ENCODE measurements at regions not wholly inside any gene's neighbourhood (a gene's known extent, or its start where the extent isn't known, plus 50 kb on each side); places are given as distances from the start of the nearest gene placed in this dataset.

DNA sequence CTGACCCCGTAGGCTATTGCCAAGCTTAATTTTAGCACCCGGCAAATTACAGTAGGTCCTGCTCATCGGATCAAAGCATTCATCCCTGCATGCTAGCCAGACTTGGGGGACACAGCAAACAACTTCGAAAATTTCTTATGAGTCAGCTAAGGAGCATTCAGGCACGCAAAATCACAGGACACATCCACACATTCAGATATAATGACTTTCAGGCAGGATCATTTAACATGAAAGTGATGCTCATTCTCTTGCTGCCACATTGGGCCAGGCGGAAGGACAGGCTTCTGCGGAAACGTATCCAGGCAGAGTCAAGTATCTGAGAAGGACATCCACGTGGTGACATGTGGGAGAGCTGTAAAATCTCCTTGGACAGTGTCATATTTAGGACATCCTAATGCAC is 474.0 kb upstream of the NRP1 start:
- DNase-seq, result no peak

DNA sequence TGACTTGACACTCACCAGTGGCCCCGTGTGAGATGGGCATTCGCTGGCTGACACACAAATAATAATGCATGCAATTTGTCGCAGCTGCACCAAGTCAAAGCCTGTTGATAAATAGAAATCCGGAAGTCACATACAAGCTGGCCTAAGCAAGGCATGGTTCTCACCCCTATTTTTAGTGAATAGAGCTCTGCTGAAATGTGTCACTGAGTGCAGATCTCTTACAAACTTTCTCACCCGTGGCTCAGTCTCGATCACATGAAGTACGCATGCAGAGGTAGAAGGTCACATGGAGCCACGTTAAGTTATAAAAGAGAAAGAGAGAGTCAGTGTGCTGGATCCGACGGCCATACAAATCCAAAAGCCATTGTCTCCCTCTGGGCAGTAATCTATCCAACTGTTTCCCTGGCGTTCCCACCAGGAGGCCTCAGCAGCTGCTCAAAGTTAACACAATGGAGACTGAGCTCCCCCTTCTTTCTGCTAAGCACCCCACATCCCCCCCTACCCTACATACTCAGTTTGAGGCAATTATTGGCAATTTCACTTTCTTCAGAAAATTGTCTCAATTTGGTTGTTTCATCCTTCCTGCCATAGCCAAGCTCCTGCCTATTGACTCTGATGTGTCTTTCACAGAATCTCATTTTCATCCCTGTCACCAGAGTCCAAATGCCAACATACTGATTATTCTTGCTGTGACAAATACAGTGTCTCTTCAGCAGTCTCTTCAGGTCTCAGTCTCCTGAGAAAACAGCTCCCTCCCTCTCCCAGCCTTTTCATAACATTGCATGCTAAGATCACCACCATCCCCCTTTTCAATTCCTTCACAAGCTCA is 473.3 kb upstream of the NRP1 start:
- no peak for DNase-seq

DNA sequence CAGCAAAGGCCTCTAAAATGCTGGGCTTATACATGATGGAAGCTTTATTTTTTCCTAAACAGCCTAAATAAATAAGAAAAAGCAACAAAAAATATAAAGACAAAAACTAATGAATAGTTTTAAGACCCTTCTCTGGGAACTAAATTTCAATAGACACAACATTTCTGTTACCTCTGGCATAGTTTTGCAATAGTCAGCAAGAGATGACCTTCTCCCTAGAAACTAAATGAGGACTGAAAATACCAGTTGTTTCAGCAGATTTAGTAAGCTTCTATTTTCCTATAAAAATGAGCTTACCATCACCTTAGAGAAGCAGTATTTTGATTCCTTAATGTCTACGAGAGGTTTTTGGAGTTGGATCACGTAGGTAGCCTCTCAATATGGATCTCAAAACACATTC is 471.4 kb upstream of the NRP1 start:
- DNase-seq, result no peak

DNA sequence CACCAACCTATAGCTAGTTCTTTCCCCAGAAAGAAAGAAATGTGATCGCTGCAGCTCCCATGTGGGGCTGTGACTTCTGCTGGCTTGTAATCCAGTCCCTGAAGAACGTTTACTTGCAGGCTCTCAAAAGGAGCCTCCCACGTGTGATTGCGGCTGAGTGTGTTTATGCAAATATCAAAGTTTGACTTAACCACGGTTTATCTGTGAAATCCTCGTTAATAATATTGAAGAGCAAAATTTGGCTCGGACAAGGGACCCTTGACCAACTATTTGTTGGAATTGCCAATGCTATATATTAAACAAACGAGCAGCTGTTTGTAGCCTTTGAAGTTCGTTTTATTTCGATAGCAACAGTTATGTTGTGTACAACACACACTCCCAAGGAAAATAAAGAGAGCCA is 470.1 kb upstream of the NRP1 start:
- peak; percentile 7 for DNase-seq

DNA sequence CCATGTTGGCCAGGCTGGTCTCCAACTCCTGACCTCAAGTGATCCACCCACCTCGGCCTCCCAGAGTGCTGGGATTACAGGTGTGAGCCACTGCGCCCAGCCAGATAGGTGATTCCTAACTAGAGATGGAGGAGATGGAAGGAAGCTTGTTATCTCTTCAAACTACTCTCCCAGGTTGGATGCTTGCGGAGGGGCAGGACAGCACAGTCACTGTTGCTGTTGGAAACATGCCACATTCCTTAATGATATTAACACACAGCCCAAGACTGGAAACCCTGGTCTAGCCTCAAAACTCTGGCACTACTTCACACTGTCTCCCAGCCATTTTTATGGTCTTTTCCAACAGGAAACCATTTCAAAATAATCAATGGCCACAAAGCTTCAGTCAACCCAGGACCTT is 468.8 kb upstream of the NRP1 start:
- DNase-seq, result peak; percentile 60

DNA sequence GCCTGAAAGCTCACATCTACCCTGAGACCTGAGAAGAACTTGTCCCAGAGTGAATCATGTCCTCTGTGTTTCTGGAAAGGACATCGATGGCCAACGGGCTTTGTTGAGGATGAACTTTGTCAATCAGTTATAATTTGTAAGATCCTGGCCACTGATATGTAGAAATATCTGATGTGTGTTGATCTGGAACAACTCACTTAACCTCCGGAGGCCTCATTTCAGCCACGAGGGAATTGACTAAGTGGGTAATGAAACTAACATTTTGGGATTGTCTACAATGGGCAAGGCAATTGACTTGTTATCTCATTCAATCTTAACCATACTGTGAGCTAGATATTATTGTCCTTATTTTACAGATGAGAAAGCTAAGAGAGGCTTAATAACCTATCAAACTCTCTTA is 468.1 kb upstream of the NRP1 start:
- DNase-seq, result no peak

DNA sequence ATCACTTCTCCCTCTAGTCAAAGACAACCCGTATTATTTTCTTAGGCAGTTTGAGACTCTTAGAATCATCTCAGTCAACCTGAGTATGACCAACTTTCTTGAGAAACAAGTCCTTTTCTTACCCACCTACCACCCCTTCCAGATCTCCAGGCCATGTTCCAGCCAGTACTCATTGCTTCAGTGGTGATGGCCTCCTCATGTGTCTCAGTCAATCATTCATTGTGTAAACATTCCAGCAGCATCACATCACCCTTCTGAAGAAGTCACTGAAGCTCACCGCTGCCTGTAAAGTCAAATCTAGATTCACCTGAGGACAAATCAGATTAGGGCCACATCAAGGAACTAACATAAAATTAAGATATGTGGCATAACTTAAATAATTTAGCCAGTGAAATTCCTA is 467.2 kb upstream of the NRP1 start:
- peak; percentile 79 for DNase-seq

DNA sequence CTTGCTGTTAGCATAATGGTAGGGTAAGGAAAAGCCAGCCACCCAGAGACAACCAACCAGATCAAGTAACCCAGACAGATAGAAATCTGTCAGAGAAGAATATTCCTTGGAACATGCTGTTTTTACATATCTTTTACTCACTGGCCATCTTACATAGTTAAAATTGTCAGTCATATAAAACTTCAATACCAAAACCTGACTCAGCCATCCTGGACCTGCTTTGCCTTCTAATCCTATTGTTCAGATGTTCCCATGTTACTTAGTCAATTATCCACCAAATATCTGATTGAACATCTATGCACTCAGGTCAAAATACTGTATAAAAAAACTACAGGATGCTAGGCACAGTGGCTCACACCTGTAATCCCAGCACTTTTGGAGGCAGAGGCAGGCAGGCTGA is 466.5 kb upstream of the NRP1 start:
- DNase-seq, result no peak

DNA sequence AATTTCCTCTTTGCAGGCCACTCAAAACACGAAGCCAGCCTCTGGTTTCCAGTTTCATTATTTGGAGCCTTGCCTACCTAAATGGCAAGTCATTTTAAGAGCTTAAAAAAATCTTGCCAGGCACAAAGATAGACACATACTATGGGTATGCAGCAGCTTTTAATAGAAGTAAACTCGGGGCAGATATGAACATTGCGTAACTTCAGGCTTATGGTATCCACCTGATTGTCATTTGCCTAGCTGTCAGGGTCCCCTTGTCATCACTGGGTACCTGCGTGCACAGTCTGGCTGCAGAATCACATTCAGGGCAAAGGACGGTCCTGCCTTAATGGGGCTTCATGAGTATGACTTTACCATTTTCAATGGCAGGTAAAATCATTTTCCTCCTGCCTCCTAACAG is 466.1 kb upstream of the NRP1 start:
- DNase-seq, result no peak

DNA sequence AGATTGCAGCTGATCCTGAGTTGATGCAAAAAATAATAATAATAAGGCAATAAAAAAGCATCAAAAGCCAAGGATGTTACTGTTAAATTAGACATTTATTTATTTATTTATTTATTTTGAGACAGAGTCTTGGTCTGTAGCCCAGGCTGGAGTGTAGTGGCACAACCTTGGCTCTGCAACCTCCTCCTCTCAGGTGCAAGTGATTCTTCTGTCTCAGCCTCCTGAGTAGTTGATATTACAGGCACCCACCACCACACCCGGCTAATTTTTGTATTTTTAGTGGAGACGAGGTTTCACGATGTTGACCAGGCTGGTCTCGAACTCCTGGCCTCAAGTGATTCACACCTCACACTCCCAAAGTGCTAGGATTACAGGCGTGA is 465.5 kb upstream of the NRP1 start:
- DNase-seq, result no peak

DNA sequence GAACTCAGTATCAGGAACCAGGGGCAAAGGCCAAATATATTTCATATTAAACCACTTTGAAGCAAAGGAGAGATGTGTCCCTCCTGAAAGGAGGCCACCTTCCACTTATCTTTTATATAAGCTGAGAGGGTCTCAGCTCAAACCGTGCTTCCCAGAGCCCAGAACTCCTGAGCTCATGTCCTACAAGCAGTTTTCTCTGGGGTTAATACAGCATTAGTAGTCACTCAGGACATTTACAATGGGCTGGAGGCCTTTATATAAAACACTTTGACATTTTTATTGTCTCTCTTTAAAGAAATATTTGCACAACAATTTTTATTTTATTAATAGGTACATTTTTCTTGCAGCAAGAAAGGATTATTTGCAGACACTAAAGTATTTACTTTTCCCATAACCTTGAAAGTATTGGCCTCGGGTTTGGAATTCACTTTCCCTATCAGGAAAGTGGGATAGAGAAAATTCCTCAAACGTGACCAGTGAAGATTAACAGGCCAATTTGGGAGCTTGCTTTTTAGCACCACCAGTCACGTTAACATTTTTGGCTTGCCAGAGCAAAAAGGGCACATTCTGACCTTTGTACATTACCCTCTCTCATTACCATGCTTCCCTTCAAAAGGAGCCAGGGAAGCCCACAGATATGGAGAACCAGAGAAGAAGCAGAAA is 464.9 kb upstream of the NRP1 start:
- DNase-seq, result peak; percentile 57

DNA sequence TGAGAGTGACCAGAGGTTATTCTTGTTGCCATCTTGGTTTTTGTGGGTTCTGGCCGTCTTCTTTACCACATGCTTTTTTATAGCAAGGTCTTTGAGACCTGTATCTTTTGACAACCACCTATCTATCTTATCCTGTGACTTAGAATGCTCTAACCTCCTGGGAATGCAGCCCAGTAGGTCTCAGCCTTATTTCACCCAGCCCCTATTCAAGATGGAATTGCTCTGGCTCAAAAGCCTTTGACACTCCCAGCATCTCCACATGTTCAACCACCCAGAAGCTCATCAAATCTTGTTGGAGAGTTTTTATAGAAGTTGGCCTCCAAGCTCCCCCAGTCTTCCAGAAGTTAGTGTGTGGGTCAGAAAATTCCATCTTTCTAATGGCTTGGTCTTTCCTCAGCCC is 464.3 kb upstream of the NRP1 start:
- DNase-seq, result peak; percentile 29

DNA sequence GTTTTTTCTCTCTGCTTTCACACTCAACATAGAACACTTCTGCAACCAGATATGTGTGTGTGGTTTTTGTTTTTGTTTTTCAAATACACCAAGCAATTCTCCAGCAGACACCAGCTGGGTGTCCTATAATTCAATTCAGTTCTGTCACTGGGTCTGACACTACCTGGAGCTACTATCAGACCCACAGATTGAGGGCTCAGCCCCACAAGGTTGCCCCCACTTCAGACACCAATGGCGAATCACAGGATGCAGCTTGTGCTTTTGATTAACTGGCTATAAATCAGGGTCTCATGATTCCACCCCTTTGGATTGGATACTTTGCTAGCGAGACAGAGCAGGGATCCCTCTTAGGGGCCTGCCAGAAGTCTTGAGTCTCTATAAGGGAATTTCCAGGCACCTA is 462.2 kb upstream of the NRP1 start:
- DNase-seq, result no peak

DNA sequence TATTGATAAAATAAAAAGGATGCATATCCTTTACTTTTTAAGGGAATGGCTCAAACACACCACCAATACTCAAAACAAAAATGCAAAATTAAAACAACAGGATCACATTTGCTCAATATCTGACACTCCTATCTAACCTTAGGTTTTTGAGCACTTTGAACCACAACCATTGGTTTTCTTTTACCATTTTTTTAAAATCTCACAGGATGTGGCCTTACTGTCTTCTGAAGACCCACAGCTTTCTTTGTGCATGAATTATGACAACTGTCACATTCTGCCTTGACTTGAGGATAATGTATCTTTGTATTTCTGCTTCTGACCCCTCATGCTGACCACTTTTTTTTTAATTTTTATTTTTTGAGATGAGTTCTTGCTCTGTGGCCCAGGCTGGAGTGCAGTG is 461.1 kb upstream of the NRP1 start:
- no peak for DNase-seq

DNA sequence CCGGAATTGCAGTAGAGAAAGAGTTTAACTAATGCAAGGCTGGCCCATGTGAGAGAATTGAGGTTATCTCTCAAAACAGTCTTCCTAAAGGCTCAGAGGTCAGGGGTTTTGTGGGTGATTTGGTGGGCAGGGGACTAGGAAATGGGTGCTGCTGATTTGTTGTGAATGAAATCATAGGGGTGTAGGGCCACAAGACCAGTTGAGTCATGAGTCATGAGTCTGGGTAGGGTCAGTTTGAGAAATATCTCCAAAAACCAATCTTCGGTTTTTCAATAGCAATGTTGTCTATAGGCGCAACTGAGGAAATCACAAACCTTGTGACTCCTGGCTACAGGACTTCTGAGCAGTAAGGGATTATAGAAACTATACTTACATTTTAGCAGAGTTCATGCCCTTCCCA is 460.0 kb upstream of the NRP1 start:
- DNase-seq, result no peak

DNA sequence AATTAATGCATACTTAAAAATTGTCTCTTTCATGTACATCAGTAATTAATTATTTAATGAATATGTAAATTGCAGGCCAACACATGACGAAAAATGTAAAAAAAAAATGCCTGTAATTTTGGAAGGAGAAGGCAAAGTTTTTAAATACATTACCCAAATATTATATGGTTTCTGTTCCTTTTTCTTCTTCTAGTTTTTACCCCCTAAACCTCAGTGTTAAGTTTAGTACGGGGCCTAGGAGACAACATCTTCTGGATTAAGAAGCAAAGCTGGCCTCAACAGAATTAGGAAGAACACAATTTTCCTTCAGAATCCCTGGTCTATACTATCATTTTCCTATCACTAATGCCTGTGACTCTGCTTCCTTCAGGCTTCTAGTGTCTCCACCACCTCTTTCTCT is 459.3 kb upstream of the NRP1 start:
- no peak for DNase-seq

DNA sequence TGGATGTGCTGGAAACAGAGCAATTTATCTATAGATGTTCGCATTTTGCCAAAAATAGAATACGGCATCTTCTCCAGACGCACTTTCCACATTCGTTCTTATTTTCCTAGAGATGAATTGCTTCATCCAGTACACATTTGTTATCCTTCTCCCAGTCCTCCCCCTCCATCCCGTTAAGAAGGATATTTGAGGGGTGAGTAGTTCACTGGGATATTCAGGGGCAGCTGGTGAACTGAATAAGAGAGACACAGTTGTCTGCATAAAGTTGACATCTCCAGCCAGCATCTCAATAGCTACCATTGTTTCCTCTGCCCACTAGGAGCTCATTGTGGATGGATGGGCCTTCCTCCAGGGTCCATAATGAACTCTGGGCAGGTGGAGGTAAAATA is 456.8 kb upstream of the NRP1 start:
- no peak for DNase-seq

DNA sequence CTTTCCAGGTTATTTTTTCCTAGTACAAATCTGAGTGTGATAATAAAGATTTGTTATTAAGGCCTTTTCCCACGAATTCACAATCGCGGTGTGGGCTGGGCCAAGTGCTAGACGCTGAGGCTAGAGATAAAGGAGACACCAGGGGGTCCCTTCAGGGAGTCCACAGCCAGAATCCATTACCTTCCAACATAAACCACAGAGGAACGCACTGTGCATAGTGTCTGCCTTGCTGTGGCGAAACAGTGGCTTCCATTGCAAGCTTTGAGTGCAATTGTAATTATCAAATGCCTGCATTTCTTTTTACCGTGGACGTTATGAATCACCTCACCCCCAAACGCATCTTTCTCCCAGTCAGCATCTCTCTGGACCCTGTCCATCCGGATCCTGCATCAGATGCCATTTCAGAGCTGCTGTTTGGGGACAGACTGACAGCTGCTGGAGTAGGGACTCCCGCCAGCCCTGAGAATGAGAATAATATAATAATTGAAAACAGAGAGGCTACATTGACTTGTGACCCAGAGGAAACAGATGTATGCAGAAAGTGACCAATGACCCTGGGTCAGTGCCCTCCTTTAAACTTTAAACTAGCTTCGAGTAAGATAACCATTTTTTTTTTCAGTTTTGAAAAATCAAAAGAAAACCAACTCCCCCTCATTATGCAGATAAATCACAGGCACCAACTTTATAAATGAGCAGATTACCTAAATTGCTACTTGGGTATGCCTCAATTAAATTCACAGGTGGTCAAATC is 456.2 kb upstream of the NRP1 start:
- DNase-seq, result no peak

DNA sequence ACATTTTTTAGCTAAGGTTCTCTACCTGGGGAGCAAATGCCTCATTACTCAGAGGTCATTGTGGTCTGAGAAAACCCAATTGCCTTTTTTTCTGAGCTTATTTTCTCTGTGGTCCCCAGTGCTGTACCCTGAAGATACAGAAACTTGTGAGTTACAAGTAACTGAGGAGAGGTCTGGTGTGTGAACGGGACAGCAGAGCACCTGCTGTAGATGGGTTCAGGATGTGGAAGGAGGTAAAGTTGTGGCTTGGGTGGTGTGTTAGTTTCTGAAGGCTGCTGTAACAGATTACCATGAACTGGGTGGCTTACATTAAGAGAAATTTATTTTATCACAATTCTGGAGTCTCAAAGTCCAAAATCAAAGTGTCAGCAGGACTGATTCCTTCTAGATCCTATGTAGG is 449.1 kb upstream of the NRP1 start:
- no peak for DNase-seq

DNA sequence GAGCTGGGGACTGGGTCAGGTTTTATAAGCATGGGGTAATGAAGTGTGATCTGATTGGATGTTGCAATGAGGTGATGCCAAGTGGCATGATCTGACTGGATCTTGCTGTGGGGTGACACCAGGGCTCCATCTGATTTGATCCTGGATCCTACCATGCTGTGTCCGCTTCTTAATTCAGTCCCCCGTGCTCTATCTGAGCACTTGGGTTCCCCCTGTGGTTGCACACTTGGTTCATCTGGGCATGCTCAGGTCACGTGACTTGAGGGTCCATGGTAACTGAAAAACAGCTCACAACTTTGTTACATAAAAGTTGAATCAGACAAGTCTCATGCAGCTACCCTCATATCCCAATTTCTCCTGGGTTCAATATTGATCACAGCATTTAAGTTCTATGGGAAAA is 448.6 kb upstream of the NRP1 start:
- no peak for DNase-seq

DNA sequence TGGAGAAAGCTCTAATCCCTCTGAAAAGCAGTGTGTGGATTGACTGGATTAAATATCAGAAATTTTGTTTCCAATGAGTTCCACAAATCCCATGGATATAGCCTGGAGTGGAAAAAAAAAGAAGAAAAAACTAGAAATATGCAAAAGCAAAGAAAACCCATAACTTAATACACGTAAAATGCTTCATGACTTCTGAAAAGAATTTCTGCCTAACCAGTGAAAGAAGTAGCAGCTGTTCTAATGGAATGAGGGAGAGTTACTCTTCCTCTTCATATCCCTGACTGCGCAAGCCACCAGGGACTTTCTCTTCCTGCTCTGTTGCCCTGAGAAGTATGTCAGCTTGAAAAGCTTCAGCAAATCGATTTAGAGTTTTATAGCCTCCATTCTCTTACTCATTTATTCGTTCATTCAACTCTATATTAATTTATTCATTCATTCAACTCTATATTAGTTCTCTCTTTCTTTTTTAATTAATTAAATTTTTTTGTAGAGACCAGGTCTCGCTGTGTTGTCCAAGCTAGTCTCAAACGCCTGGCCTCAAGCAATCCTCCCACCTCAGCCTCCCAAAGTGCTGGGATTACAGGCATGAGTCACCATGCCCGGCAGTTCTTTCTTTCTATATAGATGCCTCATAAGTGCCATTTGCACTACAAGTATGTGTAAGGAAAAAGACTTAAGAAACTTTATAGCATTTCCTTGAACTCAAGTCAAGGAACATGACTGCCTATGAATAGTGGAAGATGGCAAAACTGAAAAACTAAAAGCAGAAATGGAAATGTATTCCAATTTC is 447.3 kb upstream of the NRP1 start:
- DNase-seq, result no peak

DNA sequence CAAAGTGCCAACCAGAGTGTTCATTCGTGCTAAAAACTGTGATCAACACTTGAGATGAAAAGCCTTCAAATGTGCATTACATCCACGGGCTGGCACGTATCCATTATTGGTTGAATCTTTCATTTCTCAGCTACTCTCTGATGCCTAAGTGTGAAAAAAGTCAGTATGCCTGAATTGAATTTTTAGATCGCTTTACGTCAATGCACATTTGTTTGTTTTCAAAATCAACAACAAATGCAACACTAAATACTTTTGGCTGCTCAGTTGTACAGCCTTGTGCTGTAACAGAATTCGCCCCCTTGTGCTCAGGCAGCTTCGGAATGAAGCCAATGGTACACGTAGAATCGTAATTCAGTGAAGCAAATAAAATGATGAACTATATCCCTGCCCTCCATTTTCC is 446.5 kb upstream of the NRP1 start:
- DNase-seq, result no peak

DNA sequence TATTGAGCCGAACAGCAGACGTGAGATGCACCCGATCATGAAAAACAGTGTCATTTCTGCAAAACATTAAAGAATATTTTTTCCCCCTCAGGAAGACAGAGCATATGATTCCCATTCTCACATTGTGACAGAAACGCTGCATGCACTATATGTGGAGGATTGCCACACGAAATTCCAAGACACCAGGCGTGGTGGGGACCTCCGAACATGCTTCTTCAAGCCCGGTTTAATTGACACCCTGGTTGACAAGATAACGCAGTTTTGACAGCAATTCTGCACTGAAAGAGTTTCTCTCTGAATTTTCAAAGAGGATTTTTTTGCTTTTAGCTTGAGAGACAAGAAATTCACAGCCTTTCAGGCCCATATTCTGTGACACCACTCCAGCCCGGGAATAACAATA is 442.8 kb upstream of the NRP1 start:
- DNase-seq, result no peak
